Loucy (cell line): ENCODE measurements at regions not wholly inside any gene's neighbourhood (a gene's known extent, or its start where the extent isn't known, plus 50 kb on each side); places are given as distances from the start of the nearest gene placed in this dataset.

Experiments
- EZH2phosphoT487 ChIP-seq: fragments of 200-600 bp; IDR thresholded peaks from 2 replicates; pipeline ENCODE4 v1.6.1; 2018; ENCODE audit warnings: antibody characterized with exemption, mild to moderate bottlenecking, moderate library complexity, borderline replicate concordance
- TF ChIP-seq, protein P1 (sequence below): fragments of 200-600 bp; sonication (generic); conservative IDR thresholded peaks from 2 replicates; pipeline ENCODE4 v1.5.1; 2014; ENCODE audit warnings: mild to moderate bottlenecking, antibody characterized with exemption, low read length

DNA sequence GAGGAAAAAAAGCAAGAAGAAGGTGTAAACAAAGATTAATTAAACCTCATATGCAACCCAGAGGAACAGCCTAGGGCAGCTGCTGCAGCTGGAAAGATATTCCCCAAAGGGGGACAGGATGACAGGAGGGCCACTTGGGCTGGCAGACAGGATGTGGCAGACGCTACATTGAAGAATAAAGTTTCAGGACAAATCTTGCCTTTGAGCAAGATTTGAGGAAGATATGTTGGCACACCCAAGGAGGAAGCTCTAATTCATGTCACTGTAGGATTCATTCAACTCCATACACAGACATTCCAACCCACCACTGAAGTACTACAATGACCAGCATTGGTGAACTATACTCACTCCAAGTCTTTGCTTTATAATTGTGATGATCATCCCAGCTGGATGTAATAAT, 504.0 kb downstream of the SHQ1 start:
- TF ChIP-seq, protein P1, sequence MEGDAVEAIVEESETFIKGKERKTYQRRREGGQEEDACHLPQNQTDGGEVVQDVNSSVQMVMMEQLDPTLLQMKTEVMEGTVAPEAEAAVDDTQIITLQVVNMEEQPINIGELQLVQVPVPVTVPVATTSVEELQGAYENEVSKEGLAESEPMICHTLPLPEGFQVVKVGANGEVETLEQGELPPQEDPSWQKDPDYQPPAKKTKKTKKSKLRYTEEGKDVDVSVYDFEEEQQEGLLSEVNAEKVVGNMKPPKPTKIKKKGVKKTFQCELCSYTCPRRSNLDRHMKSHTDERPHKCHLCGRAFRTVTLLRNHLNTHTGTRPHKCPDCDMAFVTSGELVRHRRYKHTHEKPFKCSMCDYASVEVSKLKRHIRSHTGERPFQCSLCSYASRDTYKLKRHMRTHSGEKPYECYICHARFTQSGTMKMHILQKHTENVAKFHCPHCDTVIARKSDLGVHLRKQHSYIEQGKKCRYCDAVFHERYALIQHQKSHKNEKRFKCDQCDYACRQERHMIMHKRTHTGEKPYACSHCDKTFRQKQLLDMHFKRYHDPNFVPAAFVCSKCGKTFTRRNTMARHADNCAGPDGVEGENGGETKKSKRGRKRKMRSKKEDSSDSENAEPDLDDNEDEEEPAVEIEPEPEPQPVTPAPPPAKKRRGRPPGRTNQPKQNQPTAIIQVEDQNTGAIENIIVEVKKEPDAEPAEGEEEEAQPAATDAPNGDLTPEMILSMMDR: no peak
- TF ChIP-seq EZH2phosphoT487: no peak
